NCI-H524 treated with DMSO at 0.1 percent for 48 hours (cell line): ENCODE measurements at regions not wholly inside any gene's neighbourhood (a gene's known extent, or its start where the extent isn't known, plus 50 kb on each side); places are given as distances from the start of the nearest gene placed in this dataset.
"Not testable (repeated sequence)": the region's sequence is repeated elsewhere in the genome, so short reads cannot be mapped to it uniquely, and the experiment has no call there.

Experiments used
- DNase-seq: peaks from one replicate; lab custom pipeline; 2025; lab: John Stamatoyannopoulos, UW

DNA sequence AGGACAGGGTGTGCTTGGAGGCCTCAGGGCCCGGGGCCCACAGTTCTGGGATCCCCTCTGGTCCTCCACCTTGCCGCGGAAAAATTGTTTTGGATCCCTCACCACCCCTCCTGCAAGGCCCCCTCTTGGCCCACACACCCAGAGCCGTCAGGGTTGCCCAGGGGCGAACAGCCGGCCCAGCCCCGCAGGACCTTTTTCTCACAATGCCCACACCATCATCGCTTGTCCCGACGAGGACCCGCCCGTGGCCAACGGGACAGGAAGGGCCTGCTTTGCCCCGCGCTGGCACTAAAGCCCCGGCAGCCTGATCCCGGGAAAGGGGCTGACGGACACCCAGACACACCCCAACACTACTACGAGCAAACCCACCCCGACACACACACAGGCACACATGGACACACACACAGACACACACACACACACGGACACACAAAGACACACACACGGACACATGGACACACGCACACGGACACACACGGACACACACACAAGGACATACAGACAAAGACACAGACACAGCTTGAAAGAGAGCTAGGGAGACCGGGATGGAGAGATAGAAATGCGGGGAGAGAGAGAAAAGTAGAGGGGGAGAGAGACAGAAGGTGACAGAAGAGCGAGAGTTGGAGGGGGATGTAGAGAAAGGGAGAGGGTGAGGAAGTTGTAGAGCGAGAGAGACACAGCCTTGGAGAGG lies 1493.5 kb upstream of the DEFB115 start:
- DNase-seq = no peak

DNA sequence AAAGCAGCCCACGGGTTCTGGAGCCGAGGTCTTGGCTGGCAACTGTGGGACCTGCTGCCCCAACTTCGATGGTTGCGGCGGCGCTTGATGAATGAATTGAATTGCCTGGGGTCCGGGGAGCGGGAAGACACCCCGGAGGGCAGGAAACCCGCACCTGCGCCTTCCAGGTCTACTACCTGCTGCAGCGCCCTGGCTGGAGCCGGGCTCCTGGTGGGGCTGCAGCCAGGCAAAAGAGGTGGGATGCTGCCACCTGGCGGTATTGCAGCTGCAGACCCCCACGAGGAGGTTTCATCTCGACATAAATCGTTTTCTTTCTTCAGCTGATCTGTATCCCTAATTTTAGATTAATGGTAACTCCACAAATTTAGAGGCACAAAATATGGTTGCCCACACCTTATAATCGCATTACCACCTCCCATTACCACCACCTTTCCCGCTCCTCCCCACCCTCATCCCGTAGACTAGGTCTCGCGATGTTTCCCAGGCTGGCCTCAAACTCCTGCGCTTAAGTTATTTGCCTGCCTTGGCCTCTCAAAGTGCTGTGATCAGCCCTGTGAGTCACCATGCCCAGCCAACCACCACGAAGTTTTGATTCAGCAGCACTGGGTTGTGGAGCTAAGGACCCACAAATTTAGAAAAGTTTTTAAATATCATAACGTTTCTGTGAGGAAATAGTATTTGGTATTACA lies 1492.4 kb upstream of the DEFB115 start:
- not testable (repeated sequence) for DNase-seq

DNA sequence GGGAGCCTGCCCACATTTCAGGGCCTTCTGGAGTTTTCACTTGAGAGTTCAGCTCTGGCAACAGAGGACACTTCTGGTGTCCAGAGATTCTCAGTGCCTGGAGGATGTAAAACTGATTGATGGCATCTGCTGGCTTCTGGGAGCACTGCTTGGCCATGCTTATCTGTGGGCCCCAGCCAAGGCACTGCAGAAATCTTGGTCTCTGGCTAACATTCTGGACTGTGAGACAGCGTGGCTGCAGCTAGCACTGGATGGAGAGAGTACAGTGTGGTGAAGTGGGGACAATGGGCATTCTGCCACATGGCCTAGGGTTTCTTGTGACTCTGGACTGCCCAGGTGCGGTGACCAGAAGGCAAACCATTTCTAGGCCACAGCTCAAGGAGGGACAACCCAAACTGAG lies 1479.4 kb upstream of the DEFB115 start:
- not testable (repeated sequence) for DNase-seq

DNA sequence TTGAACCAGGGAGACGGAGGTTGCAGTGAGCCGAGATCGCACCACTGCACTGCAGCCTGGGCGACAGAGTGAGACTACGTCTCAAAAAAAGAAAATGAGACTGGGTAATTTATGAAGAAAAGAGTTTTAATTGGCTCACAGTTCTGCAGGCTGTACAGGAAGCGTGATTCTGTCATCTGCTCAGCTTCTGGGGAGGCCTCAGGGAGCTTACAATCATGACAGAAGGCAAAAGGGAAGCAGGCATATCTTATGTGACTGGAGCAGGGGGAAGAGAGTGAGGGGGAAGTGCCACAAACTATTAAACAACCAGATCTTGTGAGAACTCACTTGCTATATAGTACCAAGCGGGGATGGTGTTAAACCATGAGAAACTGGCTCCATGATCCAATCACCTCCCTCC lies 1476.2 kb upstream of the DEFB115 start:
- not testable (repeated sequence) for DNase-seq

DNA sequence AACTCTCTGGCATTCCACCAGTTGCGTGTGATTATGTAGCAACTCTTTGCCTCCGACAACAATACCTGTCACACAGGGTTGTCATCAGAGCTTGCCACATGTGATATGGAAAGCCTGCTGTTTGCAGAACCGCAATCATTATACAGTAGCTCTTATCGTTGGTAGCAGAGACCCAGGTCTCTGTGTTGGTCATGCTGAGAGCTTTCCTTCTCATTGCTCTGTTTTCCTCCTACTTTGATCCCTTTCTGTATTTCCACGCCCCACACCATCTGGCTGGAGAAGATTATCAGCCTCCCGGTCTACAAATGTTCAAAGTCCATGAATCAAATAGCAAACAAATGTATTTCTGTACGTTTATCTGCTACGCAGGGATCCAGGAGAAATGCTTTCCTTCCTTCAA lies 1475.6 kb upstream of the DEFB115 start:
- not testable (repeated sequence) for DNase-seq

DNA sequence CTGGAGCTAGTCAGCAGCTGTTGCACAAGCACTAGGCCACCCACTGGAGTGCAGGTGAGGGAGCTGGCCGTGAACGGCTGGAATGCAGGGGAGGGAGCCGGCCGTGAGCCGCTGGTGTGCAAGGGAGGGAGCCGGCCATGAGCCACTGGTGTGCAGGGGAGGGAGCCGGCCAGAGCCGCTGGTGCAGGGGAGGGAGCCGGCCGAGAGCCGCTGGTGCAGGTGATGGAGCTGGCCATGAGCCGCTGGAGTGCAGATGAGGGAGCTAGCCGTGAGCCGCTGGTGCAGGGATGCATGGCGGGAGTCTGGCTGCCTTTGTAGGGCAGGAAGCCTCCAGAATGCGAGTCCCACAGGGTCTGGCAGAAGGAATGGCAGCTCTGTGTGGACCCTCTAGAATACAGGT lies 1470.0 kb upstream of the DEFB115 start:
- DNase-seq = not testable (repeated sequence)

DNA sequence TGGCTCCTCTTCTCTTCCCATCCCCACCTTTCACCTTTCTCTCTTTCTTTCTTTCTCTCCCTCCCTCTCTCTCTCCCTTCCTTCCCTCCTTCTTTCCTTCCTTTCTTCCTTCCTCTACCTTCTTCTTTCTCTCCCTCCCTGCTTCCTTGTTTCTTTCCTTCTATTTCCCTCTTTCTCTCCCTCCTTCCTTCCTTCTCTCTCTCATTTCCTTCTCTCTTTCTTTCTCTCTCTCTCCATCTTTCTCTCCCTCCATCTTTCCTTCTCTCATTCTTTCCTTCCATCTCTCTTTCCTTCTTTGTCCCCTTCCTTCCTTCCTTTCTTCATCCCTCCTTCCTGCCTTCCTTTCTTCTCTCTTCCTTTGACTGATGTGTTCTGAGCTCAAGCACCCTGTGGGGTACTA lies 1467.0 kb upstream of the DEFB115 start:
- no peak for DNase-seq

DNA sequence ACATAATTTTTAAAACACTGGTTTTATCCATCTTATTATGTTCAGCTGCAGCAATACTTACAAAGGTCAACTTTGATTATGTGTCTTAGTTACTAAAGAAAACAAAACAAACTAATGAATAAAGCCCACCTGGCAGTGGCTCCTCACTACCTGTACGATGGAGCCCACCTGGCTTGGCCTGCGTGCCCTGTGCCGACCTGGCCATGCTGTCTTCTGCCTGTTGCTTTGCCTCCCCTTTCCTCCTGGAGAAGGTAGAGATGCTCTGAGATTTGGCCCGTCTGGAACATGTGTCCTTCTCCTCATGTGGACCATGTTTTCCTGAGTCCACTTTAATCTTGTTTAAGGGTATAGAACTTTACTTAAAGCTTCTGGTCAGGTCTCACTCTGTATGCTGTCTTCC lies 1426.0 kb upstream of the DEFB115 start:
- DNase-seq = not testable (repeated sequence)

DNA sequence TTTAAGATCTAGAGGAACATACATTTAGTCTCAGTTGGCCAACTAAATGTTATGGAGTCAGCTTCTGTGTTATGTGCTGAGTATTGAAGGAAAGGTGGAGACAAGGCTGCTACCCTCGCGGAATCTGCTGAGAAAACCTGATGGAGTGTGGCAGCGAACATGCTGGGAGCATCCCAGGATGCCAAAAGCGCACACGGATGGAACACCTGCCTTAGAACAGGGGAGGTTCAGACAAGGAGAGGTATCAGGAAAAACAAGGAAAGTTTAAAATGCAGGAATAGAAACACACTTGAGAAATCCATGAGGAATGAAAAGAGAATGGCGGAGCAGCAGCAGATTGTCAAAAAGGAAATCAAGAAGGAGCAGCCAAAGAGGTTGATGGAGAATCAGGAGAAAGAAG lies 1389.5 kb upstream of the DEFB115 start:
- DNase-seq = not testable (repeated sequence)

DNA sequence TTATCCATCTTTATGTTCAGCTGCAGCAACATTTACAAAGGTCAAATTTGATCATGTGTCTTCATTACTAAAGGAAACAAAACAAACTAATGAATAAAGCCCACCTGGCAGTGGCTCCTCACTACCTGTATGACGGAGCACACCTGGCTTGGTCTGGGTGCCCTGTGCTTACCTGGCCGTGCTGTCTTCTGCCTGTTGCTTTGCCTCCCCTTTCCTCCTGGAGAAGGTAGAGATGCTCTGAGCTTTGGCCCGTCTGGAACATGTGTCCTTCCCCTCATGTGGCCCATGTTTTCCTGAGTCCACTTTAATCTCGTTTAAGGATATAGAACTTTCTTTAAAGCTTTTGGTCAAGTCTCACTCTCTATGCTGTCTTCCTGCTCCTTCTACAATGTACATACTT lies 1388.8 kb upstream of the DEFB115 start:
- DNase-seq = not testable (repeated sequence)

DNA sequence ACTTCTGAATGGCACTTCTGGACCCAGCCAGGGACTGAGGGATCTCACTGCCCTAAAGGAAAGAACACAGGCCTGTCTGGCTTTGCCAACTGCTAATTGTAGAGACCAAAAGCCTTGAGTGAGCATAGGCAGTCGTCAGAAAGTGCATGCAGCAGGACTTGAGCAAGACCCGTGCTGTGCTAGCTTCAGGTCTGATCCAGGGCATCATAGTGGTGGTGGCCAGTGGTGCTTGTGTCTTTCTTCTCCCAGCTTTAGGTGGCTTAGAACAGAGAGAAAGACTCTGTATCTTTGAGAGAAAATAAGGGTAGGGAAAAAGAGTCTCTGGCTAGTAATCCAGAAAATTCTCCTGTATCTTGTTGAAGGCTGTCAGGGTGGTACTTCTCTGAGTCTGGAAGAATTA lies 1385.6 kb upstream of the DEFB115 start:
- DNase-seq = not testable (repeated sequence)

DNA sequence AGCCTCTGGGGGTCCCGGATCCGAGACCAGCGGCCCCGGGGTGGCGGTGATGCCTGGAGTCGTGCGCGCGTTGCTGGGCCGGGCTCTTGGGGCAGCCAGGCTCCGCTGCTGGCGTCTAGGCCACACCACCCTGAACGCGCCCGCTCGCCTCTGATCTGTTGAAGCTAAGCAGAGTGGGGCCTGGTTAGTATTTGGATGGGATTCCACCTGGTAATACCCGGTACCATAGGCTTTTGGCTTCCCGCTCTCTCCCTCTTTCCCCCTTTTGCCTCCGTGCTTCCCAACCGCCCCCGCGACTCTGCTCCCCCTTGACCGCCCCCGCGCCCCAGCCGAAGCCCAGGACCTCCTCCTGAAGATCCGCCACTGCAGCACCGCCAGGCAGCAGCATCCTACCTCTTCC lies 1383.5 kb upstream of the DEFB115 start:
- DNase-seq = no peak

DNA sequence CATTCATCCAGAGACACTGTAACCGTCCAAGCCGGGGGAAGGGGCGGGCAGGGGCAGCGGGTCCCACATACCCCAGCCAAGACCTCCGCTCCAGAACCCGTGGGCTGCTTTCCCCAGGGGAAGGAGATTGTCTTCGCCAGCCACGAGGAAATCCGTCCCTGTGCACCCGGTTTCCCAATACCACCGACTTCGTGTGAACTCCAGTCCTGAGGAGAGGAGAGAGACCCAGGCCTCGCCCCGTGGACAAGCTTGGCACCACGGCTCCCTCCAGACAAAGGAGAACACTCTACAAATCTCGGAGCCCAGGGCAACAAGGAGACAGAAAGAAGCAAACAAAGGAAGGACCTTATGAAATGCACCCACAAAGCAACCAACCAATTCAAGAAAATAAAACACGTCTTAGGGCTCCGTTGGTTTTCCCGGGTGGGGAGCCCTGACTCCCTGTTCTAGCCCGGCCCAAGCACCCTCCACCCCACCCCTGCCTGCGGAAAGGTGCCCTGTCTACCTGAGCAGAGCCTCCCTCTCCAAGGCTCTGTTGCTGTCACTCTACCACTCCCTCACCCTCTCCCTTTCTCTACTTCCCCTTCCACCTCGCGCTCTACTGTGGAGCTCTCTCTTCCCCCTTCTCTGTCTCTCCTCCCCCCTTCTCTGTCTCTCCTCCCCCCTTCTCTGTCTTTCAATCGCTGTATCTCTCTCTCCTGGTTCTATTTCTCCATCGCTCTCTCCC lies 1382.8 kb upstream of the DEFB115 start:
- DNase-seq = no peak

DNA sequence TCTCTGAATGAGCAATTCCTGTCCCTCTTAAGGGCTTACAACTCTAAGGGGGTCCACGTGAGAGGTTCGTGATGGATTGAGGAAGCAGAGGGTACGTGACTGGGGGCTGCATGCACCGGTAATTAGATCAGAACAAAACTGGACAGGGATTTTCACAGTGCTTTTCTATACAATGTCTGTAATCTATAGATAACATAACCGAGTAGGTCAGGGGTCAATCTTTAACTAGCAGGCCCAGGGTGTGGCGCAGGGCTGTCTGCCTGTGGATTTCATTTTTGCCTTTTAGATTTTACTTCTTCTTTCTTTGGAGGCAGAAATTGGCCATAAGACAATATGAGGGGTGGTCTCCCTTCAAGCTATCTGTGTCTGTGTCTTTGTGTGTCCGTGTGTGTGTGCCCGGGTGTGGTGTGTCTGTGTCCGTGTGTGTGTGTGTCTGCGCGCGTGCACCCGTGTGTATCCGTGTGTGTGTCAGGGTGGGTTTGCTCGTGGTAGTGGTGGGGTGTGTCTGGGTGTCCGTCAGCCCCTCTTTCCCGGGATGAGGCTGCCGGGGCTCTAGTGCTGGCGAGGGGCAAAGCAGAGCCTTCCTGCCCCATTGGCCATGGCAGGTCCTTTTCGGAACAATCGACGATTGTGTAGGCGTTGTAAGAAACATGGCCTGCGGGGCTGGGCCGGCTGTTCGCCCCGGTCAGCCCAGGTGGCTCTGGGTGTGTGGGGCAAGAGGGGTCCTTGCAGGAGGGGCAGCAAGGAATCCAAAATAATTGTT lies 1382.0 kb upstream of the DEFB115 start:
- not testable (repeated sequence) for DNase-seq

DNA sequence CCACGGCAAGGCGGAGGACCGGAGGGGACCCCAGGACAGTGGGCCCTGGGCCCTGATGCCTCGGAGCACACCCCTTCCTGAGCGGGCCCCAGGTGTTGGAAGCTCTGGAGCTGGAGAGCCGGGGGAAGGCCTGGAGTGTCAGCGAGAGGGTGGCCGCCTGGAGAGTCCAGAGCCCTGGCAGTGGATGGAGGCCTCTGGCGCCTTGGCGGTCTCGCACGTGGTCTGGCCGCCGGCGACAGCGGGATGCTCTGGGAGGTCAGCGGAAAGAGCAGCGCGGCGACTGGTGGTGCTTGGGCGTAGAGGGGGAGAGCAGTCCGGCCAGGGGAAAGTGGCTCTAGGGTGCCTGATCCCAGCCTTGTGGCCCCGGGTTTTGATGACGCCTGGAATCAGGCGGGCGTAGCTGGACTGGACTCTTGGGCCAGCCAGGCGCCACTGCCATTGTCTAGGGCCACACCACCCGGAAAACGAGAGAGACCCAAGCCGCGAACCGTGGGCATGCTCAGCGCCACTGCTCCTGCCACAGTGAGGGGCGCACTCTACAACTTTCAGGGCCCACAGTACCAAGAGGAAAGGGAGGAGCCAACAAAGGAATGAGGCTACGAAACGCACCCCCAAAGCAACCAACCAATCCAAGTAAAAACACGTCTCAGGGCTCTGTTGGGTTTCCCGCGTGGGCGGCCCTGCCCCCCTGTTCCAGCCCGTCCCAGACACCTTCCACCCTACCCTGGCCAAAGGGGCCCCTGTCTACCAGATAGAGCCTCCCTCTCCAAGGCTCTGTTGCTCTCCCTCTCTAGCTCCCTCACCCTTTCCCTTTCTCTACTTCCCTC lies 1381.2 kb upstream of the DEFB115 start:
- not testable (repeated sequence) for DNase-seq

DNA sequence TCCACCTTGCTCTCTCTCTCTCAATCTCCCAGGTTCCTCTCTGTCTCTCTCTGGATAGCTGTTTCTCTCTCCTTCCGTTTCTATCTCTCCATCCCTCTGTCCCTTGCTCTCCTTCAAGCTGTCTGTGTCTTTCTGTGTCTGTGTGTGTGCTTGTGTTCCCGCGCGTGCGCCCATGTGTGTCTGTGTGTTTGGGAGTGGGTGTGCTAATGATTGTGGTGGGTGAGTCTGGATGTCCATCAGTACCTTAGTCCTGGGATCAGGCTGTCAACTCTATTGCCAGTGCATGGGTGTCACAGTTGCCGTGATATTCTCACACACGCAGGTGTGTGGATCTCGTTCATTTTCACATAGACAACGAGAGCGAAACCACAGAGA lies 1380.6 kb upstream of the DEFB115 start:
- DNase-seq = no peak

DNA sequence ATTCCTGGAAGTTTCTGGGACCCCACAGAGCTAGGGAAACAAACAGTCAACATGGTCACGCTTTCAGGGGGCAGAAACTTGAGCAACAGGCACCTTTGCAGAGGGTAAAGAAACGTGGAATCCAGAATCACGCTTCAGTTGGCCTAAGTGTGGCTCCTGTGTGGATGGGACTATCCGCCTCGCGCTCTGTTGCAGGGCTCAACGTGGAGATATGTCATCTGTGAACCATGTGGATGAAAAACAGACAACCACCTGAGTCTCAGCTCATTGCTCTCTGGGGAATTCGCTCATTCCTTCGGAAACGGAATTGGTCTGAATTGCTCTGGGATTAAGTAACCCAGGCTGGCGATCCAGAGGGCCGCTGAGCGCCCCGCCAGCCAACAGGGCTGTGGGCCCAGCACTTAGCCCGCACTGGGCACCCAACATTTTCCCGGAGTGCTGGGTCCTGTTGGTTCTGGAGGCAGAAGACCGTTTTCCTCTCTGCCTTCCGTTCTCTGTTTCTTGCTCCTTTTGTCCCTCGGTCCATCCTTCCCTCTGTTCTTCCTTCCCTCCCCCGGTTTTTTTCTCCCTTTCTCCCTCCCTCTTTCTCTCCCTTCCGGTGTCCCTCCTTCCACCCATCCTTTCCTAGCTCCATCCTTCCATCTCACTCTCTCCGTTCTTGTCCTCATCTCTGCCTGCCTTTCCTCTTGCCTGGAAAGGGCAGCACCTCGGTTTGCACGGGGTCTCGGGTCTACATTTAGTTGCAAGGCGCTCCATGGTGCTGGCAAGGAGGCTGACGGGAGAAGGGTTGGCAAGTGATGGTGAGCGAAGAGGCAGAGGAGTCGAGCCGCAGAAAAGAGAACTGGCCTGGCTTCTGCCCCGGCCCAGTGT lies 1379.8 kb upstream of the DEFB115 start:
- not testable (repeated sequence) for DNase-seq

DNA sequence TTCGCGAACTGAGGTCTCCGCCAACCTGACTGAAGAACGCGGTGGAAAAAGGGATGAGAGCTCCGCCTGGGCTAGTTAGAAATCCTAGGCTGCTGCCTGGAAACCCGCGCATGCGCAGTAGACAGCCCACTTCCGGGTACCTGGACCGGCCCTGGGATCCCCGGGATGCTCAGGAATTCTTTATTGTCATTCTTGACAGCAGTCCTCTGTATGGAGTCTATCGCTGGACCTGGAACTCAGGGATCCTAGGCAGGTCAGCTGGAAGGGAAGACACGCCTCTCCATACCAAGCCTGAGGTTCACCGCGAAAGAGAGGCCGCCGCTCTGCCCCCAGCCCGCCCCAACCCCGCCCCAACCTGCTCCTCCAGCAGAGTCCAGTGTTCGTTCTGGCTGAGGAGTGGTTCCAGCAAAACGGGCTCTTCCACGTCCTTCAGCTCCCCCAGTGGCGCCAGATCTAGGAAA lies 1379.2 kb upstream of the DEFB115 start:
- DNase-seq = no peak

DNA sequence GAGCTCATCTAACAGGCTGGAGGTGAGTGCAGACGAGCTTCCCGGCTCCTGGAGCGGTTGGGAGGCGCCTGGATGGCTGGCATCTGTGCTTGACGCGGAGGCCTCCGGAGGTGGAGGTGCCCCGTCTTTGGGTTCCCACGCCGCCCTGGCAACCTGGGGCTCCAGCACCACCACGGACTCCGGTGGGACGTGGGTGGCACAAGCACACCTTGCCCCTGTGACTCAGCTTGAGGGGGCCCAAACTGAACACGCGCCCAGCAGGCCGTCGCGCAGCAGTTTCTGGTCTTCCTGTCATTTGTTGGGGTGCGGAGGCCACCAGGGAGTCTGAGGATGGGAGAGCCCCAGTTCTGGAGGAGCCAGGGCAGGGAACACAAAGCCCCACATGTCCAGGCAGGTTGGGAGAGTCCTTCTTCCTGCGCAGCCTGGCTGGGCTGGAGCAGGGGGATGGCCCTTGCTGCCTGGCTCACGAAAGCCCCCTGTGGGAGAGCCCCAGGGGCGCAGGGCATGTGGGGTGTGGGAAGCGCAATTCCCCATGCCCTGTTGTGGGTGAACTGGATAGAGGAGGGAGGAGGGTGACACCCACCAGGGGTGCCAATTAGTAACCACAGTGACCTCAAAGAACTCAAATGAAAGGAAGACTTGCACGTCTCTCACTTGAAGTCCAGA lies 1378.6 kb upstream of the DEFB115 start:
- no peak for DNase-seq

DNA sequence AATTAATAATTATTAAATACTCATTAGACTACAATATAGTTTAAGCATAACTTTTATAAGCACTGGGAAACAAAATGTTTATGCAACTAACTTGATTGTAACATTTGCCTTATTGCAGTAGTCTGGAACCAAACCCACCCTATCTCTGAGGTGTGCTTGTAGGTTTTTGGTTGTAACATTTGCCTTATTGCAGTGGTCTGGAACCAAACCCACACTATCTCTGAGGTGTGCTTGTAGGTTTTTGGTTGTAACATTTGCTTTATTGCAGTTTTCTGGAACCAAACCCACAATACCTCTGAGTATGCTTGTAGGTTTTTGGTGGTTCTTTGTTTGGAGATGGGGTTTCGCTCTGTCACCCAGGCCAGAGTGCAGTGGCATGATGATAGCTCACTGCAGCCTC lies 1376.4 kb upstream of the DEFB115 start:
- not testable (repeated sequence) for DNase-seq
